ENCODE measurements at regions not wholly inside any gene's neighbourhood (a gene's known extent, or its start where the extent isn't known, plus 50 kb on each side); places are given as distances from the start of the nearest gene placed in this dataset.
"Not testable (repeated sequence)": the region's sequence is repeated elsewhere in the genome, so short reads cannot be mapped to it uniquely, and the experiment has no call there.

DNA sequence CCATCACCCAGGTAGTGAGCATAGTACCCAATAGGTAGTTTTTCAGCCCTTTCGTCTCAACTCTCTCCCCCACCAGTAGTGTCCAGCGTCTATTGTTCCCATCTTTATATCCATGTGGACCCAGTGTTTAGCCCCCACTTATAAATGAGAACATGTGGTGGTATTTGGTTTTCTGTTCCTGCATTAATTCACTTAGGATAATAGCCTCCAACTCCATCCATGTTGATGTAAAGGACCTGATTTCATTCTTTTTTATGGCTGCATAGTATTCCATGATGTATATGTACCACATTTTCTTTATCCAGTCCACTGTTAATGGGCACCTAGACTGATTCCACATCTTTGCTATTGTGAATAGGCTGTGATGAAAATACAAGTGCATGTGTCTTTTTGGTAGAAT lies 51.3 kb downstream of the NACA2 start:
- H3K9me2 ChIP-seq (replicated peaks; ENCODE audit: insufficient read depth, low read length); H3K27ac ChIP-seq (ENCODE audit: low read length); H3K9me3 ChIP-seq (ENCODE audit: low read length); H3K79me2 ChIP-seq (ENCODE audit: low read length); H3K27me3 ChIP-seq (ENCODE audit: low read length); H3K36me3 ChIP-seq (ENCODE audit: insufficient read depth, low read length); H3K9ac ChIP-seq (ENCODE audit: low read length); H3K4me1 ChIP-seq (ENCODE audit: low read length); H3K4me3 ChIP-seq (ENCODE audit: low read length); H2AFZ ChIP-seq (ENCODE audit: low read length); H4K20me1 ChIP-seq (ENCODE audit: insufficient read depth, low read depth, low read length); DNase-seq; H3K4me2 ChIP-seq (ENCODE audit: low read depth, low read length, poor library complexity, severe bottlenecking): not testable (repeated sequence)

DNA sequence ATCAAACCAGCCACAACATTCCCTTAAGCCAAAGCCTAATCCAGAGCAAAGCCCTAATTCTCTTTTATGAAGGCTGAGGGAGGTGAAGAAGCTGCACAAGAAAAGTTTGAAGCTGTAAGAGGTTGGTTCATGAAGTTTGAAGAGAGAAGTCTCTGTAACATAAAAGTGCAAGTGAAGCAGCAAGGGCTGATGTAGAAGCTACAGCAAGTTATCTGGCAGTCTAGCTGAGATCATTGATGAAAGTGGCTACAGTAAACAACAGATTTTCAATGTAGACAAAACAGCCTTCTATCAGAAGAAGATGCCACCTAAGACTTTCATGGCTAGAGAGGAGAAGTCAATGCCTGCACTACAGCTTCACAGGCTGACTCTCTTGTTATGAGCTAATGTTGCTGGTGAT lies 52.5 kb downstream of the NACA2 start:
- Histone ChIP-seq H3K9me2 (replicated peaks; ENCODE audit: insufficient read depth, low read length) (no peaks in the 10 kb centered on the region), H4K20me1 (ENCODE audit: insufficient read depth, low read depth, low read length) (no peaks in the 10 kb centered on the region), H3K9me3 (ENCODE audit: low read length) (no peaks in the 10 kb centered on the region), H3K27me3 (ENCODE audit: low read length) (no peaks in the 10 kb centered on the region), H3K36me3 (ENCODE audit: insufficient read depth, low read length) (no peaks in the 10 kb centered on the region), H3K9ac (ENCODE audit: low read length) (no peak overlapping the region), H3K27ac (ENCODE audit: low read length) (no peak overlapping the region), H3K4me1 (ENCODE audit: low read length) (no peaks in the 10 kb centered on the region), H3K79me2 (ENCODE audit: low read length) (no peaks in the 10 kb centered on the region), H2AFZ (ENCODE audit: low read length) (no peak overlapping the region), H3K4me3 (ENCODE audit: low read length) (no peak overlapping the region), H3K4me2 (ENCODE audit: low read depth, low read length, poor library complexity, severe bottlenecking) (no peak overlapping the region)
- no peak for DNase-seq

- H3K9me2 ChIP-seq (replicated peaks; ENCODE audit: insufficient read depth, low read length) = no peaks in the 10 kb centered on the region
- no peak overlapping the region for H2AFZ ChIP-seq (ENCODE audit: low read length)
- no peaks in the 10 kb centered on the region for H4K20me1 ChIP-seq (ENCODE audit: insufficient read depth, low read depth, low read length)
- no peak overlapping the region for H3K9ac ChIP-seq (ENCODE audit: low read length)
- DNase-seq = no peak
- no peak overlapping the region for H3K4me3 ChIP-seq (ENCODE audit: low read length)
- no peaks in the 10 kb centered on the region for H3K27me3 ChIP-seq (ENCODE audit: low read length)
- H3K36me3 ChIP-seq (ENCODE audit: insufficient read depth, low read length) = no peaks in the 10 kb centered on the region
- H3K4me1 ChIP-seq (ENCODE audit: low read length) = no peaks in the 10 kb centered on the region
- no peaks in the 10 kb centered on the region for H3K79me2 ChIP-seq (ENCODE audit: low read length)
- H3K27ac ChIP-seq (ENCODE audit: low read length) = no peak overlapping the region
- H3K9me3 ChIP-seq (ENCODE audit: low read length) = no peaks in the 10 kb centered on the region
- H3K4me2 ChIP-seq (ENCODE audit: low read depth, low read length, poor library complexity, severe bottlenecking) = no peak overlapping the region
These were observed 53.7 kb downstream of the NACA2 start for GRCh38 chr17:61537264-61537771.

DNA sequence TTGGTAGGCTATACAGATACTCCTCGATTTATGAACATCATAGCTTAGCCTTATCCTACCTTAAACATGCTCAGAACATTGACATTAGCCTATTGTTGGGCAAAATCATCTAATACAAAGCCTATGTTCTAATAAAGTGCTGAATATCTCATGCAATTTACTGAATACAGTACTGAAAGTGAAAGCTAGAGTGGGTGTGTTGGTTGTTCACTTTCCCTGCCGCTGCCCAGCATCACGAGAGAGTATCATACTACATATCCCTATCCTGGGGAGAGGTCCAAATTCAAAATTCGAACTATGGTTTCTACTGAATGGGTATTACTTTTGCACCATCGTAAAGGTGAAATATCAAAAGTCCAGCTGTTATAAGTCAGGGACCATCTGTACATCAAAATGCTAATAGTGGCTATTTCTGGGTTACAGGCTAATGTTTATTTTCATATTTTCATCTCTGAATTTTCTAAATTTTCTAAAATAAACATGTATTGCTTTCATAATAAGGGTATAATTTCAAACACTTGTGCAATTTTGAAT lies 54.5 kb downstream of the NACA2 start:
- H3K4me3 ChIP-seq (ENCODE audit: low read length) = peak overlapping the region; percentile 52
- H2AFZ ChIP-seq (ENCODE audit: low read length) = 0 out of 2 replicates have a peak overlapping the region, but pooled peaks have one; percentile 48
- no peak overlapping the region for H3K27ac ChIP-seq (ENCODE audit: low read length)
- peak overlapping the region; percentile 59 for H3K4me2 ChIP-seq (ENCODE audit: low read depth, low read length, poor library complexity, severe bottlenecking)
- no peak for DNase-seq
- no peak overlapping the region for H3K9ac ChIP-seq (ENCODE audit: low read length)
- H3K27me3 ChIP-seq (ENCODE audit: low read length) = no peaks in the 10 kb centered on the region
- H3K79me2 ChIP-seq (ENCODE audit: low read length) = no peaks in the 10 kb centered on the region
- H3K4me1 ChIP-seq (ENCODE audit: low read length) = no peaks in the 10 kb centered on the region
- no peaks in the 10 kb centered on the region for H3K36me3 ChIP-seq (ENCODE audit: insufficient read depth, low read length)
- no peaks in the 10 kb centered on the region for H3K9me2 ChIP-seq (replicated peaks; ENCODE audit: insufficient read depth, low read length)
- H4K20me1 ChIP-seq (ENCODE audit: insufficient read depth, low read depth, low read length) = no peaks in the 10 kb centered on the region
- no peaks in the 10 kb centered on the region for H3K9me3 ChIP-seq (ENCODE audit: low read length)
